DMS153 (cell line): ENCODE measurements at regions not wholly inside any gene's neighbourhood (a gene's known extent, or its start where the extent isn't known, plus 50 kb on each side); places are given as distances from the start of the nearest gene placed in this dataset.

Experiments
- DNase-seq: peaks from one replicate; lab custom pipeline; 2025; lab: John Stamatoyannopoulos, UW

DNA sequence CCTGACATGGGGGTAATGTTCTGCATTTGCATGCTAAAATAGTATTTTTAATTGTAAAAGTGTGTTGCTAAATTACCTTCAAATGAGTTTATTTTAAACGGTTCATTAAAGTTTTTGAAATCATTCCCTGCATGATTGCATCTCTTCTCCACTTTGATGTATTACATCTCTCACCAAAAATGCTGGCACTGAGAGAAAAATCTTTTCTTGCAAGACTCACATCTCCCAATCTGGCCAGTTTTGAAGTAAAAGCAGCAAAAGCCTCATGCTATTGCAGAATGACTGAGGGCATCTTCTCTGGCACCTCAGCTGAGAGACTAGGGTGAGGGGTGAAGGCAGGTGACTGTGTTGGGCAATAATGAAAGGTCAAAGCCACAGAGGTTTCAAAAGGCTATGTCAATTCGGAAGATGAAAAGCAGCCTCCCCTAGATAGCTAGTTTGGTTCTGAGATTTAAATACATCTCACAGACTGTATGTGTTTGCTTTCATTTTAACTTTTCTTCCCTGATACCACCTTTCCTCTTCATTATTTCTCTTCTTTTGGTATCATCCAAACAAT lies 292.2 kb upstream of the RAG2 start:
- DNase-seq: no peak

DNA sequence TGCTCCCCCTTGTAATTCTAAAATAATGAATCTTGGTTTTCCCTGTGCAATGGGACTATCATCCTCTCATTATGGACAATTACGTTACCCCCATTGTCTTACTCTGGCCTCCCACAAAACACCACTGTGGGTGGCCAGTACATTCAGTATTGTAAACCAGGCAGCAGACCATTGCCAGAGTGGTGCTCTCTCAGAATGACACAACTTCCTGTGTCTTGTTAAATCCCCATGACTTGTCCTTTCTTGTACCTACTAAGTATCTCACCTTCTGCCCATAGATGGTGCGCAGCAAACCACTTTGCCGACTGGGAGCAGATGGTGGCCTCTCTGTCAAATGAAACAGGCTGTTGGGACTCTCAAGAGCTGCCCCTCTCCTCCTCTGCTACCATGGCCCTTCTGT lies 287.1 kb upstream of the RAG2 start:
- DNase-seq: no peak

DNA sequence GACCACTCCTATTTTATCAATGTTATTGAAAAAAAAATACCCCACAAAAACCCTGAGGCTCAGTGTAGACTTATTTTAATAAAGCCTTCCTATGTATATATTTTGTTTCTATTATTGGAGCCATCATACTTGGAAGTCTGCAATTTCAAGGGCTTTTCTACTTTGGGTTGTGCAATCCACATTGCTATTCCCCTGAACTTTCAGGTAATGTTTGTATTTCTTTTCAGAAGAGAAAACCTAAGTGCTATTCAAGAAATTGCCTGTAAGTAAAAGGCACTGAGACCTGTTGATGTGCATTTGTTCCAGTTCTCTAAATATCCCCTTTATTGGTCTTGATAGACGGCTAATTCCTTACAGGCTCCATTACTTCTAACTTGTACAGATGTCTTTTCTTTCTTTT lies 280.7 kb upstream of the RAG2 start:
- no peak for DNase-seq

DNA sequence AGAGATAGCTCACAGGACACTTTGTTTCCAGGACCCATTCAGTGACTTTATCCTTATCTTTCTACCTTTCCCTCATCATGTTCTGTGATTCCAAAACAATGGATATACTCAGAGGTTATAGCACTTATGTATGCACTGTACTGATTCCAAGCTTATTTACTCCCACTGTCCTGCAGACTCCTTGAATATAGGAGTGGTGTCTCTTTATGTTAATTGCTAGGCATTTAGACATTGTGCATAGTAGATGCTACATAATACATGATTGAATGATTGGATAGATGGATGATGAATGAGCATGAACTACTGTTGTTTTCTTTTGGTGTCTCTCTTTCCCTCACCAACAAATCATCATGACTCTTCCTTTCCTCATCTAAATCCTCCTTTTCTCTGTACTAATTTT lies 279.1 kb upstream of the RAG2 start:
- DNase-seq: no peak

DNA sequence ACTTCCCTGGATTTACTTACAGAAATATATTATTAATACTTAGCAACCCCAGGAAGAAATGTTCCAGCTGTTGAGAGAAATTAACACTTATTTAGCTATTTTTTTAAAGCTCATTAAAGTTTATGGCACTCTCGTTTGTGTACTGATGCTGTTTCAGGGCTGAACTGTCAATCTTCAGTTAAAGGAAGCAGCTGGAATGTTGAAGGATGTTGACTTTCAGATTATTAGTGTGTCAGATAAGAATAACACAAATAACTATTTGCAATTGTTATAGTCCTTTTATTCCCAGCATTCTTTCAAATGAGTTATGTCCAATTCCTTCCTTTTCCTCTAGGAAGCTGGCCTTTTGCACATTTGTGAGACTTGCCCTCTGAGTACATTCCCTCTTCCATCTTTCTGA lies 278.2 kb upstream of the RAG2 start:
- DNase-seq: no peak

DNA sequence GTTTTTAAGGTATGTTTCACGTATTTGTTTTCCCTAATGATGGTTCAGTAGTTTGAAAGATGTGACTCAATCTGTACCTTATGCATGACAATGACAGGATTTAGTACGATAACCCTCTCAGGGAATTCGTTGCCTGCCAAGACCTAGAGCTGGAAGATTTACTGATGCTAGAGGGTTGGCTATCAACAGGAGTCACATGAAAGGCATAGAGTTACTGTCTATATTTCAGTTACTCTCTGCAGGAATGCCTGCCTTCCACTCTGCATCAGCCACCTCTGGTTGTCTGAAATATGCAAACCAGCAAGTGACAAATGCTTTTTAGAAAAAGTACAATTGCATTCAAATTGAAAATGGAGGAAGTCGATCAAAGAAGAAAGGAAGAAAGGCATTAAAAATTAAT lies 276.3 kb upstream of the RAG2 start:
- DNase-seq: no peak

DNA sequence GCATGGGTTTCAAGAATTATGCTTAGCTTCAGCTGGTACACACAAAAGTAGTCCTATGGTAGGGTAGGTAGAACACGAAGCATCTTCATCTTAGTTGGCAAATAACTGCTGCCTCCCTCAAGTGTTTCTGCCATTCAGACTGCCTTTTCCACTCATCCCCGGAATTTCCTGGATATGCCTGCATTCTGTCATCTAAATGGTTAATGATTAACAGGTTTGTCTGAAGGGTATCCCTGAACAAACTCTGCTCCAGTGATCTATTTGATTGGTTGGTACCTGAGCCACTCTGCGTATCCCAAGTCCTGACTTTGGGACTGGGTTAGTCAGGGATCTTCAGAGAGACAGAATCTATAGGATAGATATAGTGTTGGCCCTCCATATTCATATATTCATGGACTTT lies 272.3 kb upstream of the RAG2 start:
- no peak for DNase-seq

DNA sequence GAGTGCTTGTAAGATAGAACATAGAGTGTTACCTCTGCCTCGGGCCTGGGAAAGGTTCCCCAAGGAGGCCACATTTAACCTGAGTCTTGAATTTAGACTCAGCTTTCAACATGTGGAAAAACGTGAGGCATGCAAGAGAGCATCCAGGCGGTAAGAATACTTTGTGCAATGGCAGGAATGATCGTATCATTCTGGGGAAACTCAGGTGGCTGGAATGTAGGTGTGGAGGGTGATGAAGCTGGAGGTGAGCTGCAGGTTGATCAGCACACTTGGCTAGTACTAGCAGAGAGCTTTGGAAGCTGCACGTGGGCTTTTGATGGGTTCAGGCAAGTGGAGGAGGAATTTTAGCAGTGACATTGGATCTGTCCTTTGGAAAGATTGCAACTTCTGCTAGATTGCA lies 270.3 kb upstream of the RAG2 start:
- no peak for DNase-seq

DNA sequence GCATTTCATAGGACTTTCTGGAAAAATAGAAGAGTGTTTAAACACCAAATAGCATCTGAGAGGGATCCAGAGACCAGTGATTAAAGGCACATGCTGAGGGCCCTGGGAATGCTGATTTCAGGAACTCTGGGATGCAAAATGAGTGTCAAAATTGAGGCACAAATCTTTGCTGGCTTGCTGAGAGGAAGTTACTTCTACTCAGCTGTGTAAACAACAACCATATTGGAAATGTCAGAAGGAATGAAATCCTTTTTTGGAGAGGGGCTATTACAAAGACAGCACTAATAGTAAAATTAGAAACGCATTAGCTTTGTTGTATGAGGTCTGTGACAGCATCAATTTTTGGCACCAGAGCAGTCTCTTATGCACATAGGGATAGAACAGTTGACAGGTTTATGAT lies 267.8 kb upstream of the RAG2 start:
- no peak for DNase-seq

DNA sequence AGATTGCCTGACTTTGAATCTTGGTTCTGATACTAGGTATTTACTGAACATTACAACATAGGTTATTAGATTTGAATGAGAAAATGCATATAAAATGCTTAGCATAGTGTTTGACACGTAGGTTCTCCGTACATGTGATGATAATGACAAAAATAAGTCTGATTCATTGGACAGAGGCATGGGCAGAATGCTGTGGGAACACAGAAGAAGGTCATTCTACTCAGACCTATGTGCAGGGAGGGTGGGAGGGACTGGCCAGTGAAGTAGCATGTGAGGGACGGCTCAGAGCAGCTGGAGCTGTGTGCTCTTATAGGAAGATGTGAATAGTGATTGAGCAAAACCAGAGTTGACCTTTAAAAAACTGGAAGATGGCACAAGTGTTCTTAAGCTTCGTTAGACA lies 256.8 kb upstream of the RAG2 start:
- DNase-seq: no peak

DNA sequence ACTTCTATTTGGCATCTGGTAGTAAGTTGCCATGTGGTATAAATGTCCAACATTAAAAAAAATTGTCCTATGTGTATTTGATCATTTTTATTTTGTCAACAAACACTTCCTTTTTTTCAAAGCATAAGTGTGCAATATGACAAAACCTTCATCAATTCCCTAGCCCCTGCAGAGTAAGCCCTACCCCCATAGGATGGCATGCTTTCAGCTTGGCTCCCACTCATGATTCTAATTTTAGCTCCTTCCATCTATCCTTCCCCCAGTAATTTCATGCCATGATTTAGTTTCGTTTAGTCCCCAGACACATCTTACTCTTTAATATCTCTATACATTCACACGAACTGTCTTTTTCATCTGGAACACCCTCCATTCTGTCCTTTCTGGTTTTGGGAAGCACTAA lies 250.6 kb upstream of the RAG2 start:
- DNase-seq: no peak

DNA sequence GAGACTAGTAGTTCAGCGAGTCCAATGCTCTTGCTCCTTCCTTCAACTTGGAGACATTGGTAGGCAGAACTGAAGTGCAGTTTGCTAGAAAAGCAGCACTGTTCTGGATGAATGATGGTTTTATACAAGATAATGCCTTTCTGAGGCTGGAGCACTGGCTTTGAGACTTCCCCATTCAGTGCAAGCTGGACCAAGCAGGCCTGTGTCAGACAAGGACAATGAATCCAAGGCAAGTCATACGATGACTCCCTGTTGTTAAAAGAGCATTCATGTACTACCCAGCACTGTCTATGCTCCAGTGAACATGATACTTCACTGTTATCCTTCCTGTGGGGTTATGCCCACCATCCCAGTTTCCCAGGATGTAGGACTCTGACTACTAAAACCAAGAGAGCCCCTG lies 242.3 kb upstream of the RAG2 start:
- no peak for DNase-seq

DNA sequence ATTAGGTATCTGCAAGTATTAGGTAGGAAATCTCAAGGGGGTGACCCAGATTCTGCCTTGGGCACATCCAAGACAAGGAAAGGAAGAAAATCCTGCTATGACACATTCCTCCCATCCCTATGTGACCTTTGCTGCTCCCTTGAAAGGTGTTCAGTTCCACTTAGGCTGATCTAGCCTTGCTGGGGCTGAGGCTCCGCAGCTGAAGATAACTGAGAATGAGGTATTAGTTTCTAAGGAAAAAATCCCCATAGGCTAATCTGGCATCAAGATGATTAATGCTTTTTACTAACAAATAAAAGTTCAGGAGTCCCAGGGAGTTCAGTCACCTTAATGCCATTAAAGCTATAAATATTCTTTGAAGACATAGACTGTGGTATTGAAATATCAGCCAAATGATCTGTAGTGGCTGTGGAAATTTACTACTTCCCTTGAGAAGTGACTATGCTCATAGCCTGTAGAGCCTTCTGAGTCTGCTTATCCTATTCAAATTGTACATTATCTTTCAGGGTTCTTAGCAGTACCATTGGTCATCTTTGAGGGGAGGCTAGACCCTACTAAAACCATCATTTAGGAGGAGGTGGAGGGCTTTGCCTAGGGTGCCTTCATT lies 239.9 kb upstream of the RAG2 start:
- DNase-seq: no peak

DNA sequence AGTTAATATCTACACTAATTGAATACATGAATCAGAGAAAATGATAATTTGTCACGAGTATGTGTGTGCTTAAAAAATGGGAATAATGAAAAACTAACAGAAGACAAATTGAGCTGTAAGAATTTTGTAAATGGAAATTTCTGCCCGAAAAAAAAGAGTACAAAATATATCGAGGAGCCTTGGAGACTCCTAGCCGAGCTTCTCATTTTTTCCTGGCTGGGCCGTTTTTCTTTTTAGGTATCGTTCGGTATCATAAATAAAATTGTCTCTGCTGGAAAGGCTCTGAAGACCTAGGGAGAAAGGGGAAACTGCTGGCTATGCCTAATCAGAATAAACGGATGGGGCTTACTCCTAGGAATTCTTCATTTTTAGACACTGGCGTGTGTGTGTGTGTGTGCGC lies 227.2 kb upstream of the RAG2 start:
- no peak for DNase-seq

DNA sequence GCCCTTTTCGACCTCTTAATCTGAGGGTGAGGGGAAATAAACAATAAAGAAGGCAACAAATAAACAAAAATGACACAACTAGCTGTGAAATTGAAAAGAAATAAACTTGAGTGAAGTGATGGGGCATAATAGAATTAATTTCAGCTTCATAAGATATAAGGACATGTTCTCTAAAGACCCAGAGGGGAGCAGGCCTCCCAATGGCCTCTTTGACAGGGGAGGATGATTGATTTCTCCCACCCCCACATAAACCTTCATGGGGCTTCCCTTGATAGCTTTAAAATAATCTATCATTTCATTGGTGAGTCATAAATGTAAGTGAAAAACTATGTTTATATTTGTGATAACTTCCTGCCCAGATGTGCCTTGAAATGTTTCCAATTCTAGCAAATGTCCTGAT lies 226.3 kb upstream of the RAG2 start:
- no peak for DNase-seq

DNA sequence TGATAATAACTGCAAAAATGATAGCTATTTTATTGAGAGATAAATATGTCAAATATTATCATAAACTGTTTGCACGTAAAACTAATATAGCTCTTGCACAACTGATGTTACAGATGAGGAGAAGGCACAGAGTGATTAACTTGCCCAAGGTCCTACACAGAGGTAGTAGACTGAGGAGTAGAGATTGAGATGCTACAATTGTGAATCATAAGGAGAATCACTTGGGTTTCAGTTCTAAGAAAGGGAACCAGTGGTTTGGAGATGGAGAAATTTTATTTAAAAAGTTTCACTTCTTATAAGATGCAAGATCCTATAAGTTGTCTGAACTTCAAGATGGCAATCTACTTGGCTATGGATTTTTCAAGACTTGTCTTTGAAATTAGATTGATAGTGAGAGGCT lies 224.8 kb upstream of the RAG2 start:
- DNase-seq: no peak

DNA sequence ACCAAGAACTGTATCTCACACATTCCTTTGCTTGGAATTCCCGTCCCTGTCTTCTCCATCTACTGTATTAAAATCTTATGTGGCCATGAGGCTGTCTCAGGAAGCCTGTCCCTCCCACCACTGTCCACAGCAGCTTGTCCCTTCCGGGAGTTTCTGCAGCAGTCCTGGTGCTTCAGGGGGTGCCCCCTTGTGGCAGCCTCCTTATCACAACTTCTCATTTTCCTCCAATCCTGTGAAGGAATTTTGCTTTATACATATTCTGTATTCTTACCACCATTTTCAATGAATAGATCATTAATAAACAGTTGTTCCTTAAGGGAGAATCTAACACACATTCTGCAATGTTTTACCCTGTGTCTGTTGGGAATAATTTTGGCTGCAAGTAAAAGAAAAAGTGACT lies 220.4 kb upstream of the RAG2 start:
- DNase-seq: no peak

DNA sequence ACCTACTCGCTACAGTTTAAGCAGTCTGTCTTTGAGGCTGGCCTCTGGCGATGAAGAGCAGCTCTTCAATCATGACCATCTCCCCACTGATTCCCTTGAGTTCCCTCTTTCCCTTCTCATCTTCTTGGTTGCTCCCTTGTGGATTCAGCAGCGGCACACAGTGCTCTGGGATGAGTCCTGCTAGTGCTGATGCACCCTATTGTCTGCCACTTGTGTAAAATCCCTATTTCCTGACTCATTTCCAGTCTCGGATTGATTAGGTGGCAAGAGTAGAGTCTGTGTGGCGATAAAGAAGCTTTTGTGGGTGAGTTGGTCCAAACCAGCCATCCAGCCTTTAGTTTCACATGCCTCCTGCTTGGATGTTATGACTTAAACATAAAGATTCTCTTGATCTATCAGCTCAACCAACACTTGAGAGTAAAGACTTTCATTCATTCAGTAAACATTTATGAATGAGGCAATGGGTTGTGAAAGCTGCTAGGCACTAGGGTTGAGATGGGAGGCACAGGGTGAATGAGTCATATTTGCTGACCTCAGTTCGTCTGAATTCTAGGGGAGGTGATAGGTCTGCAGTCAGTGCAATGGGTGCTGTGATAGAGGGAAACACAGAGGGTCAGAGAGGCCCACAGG lies 219.4 kb upstream of the RAG2 start:
- DNase-seq: no peak

DNA sequence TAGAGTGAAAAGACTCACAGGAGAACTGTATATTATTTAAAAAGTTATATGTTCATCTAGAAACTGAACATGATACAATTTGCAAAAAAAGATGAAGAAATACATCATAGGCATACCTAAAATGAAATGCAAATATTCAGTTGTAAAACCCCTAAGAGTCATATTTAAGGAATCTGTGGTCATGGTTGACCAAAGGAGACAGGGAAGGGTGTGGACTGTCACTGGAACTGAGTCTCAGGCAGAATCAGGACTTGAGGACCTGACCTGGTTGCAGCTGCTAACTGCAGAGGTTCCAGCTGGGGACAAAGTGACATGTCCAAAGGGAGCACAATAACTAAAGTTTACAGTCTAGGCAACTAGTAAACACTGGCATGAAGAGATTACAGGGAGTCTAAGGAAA lies 211.3 kb upstream of the RAG2 start:
- no peak for DNase-seq

DNA sequence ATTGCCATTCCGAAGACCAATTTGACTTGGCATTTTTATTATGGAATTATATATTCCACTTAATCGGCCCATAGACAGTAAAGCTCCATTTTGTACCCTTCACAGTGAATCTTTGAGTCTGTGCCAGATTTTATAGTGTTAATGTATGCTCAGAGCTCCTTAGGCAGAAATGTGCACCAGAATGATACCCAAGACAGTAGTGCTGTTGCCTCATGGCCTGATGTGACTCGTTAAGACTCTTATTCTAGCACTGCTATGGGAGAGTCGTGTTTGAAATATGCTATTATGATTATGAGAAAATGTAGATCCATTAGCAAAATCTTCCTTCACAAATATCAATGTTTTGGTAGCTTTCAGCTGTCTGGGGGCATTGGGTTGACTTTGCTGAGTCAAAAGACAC lies 209.8 kb upstream of the RAG2 start:
- DNase-seq: no peak

DNA sequence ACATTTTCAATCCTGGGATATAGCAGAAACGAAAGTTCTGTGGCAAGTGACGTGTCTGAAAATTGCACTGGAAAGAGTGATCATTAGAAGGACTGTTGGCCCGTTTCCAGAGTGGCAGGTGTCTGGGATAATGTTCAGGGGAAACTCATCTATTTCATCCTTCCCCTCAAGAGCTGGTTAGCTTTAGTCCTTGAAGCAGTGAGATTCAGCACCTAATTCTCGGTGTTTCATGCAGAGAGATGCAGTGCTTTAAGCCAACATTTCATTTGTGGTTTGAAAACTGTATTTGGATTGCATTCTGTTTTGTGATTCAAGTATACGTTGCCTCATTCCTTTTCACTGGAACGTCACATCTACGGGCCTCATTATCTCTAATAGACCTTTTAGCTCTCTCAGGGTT lies 205.0 kb upstream of the RAG2 start:
- peak; percentile 2 for DNase-seq

DNA sequence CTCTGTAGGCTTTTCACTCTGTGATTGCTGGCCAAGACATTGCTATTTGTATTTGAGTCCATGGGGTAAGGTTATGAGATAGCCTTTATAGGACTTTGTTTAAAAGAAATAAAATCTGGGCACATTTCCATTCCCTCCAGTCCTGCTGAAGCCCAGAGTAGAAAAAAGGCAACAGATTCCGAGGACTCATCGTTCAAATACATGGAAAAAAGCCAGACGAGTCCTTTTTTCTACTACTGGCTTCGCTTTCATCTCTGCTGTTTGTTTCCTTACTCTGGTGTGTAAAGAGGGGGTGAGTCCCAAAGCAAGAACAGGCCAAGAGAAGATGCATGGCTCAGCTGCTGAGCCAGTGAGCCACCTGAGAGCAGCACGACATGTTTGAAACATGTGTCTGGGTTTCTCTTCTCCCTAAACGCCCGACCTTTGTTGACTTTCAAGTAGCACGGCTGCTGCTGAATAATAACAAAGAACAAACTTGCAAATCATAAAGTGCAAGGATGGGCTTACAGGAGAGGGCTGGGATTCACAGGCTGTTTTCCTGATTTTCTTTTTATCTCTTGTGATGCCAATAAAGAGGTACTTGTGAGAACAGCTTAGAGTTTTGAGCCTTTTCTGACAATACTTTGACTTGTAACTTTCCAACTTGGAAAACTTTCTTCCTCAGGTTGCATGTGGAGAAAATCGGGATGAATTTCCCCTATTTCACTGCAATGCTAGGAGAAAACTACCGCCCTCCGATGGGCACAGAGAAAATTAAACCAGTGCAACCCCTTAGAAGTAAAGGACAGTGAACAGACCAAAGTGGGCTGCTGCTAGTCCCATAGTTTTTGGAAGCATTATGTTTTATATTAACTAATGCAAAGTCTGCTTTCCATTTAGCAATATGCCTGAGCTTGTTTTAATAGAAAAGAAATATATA lies 195.2 kb upstream of the RAG2 start:
- DNase-seq: no peak

DNA sequence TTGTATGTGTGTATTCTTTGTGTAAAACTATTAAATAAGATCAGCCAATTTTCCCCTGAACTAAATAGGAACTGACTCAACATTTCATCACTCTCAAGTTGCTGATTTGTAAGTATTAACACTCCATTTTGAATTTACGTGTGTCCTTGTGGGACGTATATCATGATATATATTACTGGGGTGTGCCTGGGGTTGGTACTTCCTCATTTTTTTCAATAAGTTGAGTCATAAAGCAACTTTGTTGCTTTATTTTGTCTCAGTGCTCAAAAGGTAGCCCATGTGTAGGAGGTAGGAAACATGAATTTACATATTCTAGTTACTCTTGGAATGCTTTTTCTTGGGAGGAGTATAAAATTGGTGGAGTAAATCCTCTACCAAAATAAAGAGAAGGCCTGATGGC lies 193.9 kb upstream of the RAG2 start:
- DNase-seq: no peak
